GM18858 (cell line): ENCODE measurements at regions not wholly inside any gene's neighbourhood (a gene's known extent, or its start where the extent isn't known, plus 50 kb on each side); places are given as distances from the start of the nearest gene placed in this dataset.

Source experiments
- ATAC-seq: cut with Tn5 transposase; IDR thresholded peaks from one replicate; pipeline ENCODE4 v1.9.1; 2021; ENCODE audit not compliant: unreplicated experiment

- ATAC-seq: no peak
Observed at GRCh38 chr12:90058704-90059103, 350.1 kb upstream of the ATP2B1 start.

- no peak for ATAC-seq
Observed at GRCh38 chr12:90055071-90055470, 346.4 kb upstream of the ATP2B1 start.

DNA sequence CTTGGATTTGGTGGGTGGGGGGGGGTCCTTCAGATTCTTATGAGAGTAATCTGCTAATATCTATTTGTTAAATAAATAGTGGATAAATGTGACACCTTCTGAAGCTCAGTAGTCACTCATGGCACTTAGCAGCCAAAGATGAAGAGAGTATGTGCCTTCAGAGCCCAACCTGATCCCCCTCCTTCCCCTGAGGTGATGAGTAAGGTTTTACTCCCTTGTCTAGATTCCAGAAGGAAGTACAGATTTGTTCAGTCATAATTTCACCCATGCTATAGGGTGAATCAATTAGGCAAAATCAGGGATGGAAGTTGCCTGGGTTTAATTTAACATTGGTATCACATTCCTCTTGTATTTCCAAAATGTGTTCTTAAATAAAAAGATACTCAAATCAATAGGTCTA lies 340.3 kb upstream of the ATP2B1 start:
- ATAC-seq: no peak

- ATAC-seq: no peak
Observed at GRCh38 chr12:90045559-90045958, 336.9 kb upstream of the ATP2B1 start.

GRCh38 chr12:90044069-90044468 lies 335.4 kb upstream of the ATP2B1 start:
- no peak for ATAC-seq

DNA sequence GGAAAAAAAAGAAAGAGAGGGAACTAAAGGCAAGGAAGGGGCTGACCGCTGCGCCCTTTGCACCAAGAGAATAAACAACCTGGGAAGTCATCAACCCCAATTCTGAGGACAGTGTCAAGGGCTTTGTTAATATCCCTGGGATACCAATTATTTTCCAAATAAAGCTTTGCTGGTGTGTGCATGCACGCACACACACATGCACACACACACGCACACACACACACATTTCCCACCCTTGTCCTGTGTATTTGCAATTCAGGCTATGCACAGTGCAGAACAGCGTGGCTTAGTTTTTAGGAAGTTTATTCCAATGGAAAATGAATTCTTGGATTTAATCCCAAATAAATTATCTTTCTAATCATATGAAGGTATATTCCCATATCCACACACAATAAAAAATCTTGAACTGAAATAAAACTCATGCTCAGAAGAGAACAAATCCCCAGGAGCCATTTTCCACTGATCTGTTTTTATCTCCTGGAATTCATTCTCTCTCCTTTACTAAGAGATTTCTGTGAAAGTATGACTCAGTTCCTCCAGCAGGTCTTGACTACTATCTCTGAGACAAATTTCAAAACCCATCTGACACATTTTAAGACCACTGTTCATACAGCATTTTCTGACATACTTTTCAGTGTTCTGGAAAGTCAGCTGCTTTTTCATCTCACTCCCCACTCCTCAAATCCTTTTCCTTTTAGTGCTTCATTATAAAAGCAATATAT lies 334.4 kb upstream of the ATP2B1 start:
- ATAC-seq: no peak

- ATAC-seq: no peak
Observed at GRCh38 chr12:90038289-90038688, 329.7 kb upstream of the ATP2B1 start.

DNA sequence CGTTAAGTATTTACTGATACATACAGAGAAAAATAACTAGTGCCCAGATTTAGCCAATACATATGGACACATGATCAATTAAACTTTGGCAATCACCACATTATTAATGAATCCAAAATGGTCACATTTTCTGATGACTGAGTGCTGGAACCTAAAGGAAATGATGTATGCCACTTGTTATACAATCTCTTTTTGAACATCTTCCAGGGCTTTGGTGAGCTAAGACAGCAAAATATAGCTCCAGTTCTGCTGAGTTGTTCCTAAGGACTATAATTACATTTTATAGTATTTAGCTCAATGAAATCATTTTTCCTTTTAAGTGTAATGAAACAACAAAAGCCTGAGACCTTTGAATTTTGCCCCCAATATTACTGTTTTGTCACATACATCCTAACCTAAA lies 329.1 kb upstream of the ATP2B1 start:
- ATAC-seq: no peak

GRCh38 chr12:90036637-90037036 lies 328.0 kb upstream of the ATP2B1 start:
- ATAC-seq: no peak

DNA sequence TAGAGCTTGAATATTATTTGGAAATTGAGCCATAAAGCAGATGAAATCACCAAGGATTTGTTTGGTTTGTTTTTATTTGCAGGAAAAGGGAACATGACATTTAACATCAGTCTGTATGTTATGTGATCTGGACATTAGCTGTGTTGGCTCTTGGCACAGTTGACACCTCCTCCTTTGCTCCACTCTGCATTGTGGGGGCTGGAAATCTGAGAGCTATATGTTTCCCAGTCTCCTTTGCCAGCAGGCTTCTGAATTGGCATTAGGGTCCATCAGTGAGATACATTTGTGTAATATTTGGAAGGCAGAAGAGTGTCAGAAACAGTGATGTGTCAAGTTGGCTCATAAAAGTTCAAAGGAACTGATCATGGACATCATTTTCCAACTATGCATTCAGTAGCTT lies 322.1 kb upstream of the ATP2B1 start:
- ATAC-seq: no peak

GRCh38 chr12:90029317-90029716 lies 320.7 kb upstream of the ATP2B1 start:
- ATAC-seq: no peak

DNA sequence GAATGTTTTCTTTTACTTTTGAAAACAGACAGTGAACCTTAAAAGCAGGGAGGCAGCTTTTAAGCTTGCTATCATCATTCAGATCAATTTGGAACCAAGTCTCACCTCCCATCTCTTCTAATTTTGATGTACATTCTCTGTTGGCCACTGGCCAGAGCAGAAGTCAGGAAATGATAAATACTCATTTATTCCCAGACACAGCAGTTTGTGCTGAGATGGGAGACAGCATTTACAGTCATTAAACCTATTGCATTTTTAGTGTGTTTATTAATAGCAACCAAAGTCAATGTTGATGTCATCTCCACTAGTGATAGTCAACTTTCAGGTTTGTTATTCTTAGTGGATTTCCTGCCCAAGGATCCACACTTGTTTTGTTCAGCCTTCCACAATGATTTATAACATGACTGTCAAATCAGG lies 320.0 kb upstream of the ATP2B1 start:
- ATAC-seq: no peak

DNA sequence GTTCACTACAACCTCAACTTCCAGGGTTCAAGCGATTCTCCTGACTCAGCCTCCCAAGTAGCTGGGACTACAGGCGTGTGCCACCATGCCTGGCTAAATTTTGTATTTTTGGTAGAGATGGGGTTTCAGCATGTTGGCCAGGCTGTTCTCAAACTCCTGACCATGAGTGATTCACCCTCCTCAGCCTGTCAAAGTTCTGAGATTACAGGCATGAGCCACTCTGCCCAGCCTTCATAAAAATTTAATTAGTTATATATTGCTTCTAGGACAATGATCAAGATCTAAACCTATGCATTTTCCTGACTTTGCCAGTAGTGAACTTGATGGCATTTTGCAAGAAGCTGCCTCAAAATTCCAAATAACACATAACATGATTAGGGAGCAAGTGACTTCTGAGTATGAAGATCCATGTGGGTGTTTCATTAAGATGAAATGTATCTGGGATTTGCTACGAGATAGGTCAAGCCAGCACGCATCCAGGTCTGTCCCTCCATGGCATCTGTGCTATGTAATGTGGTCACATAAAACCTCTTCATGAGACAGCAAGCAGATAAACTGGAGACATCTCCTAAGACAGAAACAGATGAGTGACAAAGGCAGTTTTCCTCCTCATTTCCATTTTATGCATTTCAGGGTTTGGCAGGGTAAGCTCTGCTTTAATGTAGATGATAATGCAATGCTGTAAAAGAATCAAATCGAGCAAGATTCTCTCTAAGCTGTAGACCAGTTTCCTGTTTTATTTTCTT lies 319.4 kb upstream of the ATP2B1 start:
- ATAC-seq: no peak

GRCh38 chr12:90027041-90027440 lies 318.4 kb upstream of the ATP2B1 start:
- ATAC-seq: no peak

DNA sequence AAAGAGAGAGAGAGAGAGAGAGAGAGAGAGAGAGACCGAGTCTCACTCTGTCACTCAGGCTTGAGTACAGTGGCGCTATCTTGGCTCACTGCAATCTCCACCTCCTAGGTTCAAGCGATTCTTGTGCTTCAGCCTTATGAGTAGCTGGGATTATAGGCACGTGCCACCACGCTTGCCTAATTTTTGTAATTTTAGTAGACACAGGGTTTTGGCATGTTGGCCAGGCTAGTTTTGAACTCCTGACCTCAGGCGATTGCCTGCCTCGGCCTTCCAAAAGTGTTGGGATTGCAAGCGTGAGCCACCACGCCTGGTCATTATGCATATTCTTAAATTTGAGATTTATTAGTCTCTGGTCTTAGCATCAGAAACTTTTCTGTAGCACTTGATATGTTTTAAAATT lies 317.9 kb upstream of the ATP2B1 start:
- ATAC-seq: no peak

DNA sequence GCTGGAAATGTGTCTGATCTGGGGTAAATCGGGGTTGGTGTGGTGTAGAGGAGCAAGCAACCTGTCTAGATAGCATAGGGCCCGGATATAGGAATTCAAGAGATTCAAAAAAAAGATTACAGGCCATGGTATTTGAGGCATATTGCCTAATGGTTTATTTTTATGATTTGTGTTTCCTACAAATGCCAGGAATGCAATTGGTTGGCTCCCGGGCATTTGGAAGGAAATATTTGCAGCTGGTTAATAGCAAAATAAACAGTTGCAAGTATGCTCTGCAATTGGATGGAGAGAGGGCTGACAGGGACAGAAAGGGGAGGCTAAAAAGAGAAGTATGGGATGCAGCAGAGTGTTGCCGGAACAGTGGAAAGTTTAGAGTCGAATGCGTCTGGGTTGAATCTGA lies 315.6 kb upstream of the ATP2B1 start:
- ATAC-seq: no peak

- no peak for ATAC-seq
Observed at GRCh38 chr12:90023207-90023900, 314.7 kb upstream of the ATP2B1 start.

DNA sequence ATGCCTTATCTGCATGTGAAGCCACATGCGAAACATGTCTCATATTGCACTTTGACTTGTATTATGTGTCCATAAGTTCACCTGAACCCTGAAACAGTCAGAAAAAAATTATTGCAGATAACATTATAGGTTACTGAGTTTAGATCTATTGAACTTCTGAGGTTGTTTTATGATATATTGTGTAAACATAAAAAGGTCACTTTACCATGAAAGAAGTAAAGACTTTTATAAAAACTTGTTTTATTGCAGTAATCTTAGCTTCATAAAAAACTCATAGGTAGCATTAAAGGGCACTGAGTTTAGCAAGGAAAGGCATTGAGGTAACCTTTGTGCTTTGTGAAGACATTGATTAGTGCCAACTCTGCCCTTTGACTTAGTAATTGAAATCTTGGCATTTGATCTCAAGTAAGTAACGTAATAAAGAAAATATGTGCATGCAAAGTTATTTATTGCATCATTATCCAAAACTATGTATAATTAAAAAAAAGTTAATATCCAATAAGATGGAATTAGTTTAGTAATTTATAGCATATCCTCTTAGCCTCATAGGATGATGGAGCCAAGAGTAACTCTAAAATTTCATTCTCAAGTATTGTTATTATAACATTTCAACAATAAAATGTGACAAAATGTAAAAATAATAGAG lies 313.3 kb upstream of the ATP2B1 start:
- no peak for ATAC-seq

- no peak for ATAC-seq
Observed at GRCh38 chr12:90020881-90021280, 312.2 kb upstream of the ATP2B1 start.

DNA sequence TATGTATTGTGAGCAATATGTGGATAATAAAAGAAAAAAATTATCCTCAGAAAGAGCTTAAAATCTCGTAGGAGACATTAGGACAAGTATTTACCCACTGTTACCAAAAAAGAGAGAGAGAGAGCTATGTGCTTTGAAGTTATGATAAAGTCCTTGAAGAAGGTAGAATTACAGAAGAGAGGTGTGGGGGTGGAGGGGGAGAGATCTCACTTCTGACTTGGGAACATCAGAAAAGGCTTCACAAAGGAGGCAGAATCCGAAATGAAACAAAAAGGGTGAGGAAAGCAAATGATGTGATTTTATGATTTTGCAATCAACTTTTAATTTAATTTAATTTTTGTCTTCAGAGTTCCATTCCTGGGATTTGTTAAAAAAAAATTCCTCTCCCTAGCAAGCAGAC lies 311.8 kb upstream of the ATP2B1 start:
- no peak for ATAC-seq

DNA sequence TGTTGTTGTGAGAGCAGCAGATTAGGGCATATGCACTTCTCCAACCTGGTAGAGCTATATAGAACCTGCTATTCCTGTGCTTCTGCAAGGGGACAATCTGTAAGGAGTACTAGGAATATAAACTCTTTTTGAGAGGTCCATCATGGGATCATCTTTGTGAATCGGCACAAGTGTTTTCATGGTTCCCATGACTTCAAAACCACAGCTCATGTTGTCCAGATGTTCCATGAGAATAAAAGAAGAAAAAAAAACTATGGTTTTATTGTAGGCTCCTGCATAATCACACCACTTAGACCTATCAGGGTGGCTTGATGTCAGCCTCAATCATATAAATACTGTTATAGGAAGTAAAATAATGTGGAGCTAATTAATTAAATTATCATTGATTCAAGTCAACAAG lies 311.4 kb upstream of the ATP2B1 start:
- ATAC-seq: no peak

- ATAC-seq: no peak
Observed at GRCh38 chr12:90017316-90017715, 308.7 kb upstream of the ATP2B1 start.
